Keratinocyte (primary cell): ENCODE measurements at regions not wholly inside any gene's neighbourhood (a gene's known extent, or its start where the extent isn't known, plus 50 kb on each side); places are given as distances from the start of the nearest gene placed in this dataset.

Source experiments
- DNase-seq: peaks from one replicate; pipeline ENCODE4 v3.0.0-alpha.2; 2011; ENCODE audit warnings: low read depth, missing footprints, low spot score
- FAIRE-seq: peaks from 2 replicates; lab custom pipeline; 2011; peaks lifted over from hg19 to GRCh38; lab: Jason Lieb, UNC
- H2AFZ ChIP-seq: 2 replicates; pipeline ENCODE4 v1.6.0; 2012; ENCODE audit warnings: low read length, control low read depth, inconsistent platforms; ENCODE audit not compliant: control insufficient read depth
- H3K27ac ChIP-seq: 2 replicates; pipeline ENCODE4 v1.5.1; 2011; ENCODE audit warnings: low read length; ENCODE audit not compliant: control insufficient read depth, insufficient read depth
- H3K27me3 ChIP-seq: 3 replicates; pipeline ENCODE4 v1.6.0; 2011; ENCODE audit warnings: low read length; ENCODE audit not compliant: control insufficient read depth, insufficient read depth; ENCODE audit errors: extremely low read depth
- H3K36me3 ChIP-seq, 2 experiments: 2 replicates in 1 of 2; 3 replicates in 1 of 2; pipeline ENCODE4 v1.5.1; 2011; ENCODE audit warnings: low read length in 2 of 2, mild to moderate bottlenecking in 1 of 2; ENCODE audit not compliant: control insufficient read depth in 2 of 2, insufficient read depth in 2 of 2; ENCODE audit errors: extremely low read depth in 1 of 2
- H3K4me1 ChIP-seq: 3 replicates; pipeline ENCODE4 v1.5.1; 2011; ENCODE audit warnings: low read length; ENCODE audit not compliant: control insufficient read depth, insufficient read depth; ENCODE audit errors: extremely low read depth
- H3K4me2 ChIP-seq: 3 replicates; pipeline ENCODE4 v1.6.0; 2011; ENCODE audit warnings: low read depth, low read length; ENCODE audit not compliant: control insufficient read depth, insufficient read depth; ENCODE audit errors: extremely low read depth
- H3K4me3 ChIP-seq, 3 experiments: fragments of 200-600 bp in 1 of 3; sonication (generic) in 1 of 3; 2 replicates in 2 of 3; 3 replicates in 1 of 3; pipeline ENCODE4 v1.5.1; 2011 to 2016; ENCODE audit warnings: low read length in 3 of 3, mild to moderate bottlenecking in 3 of 3, control low read depth in 2 of 3, inconsistent platforms in 1 of 3, low read depth in 1 of 3, mixed read lengths in 1 of 3, mixed run types in 1 of 3, moderate library complexity in 1 of 3; ENCODE audit not compliant: control insufficient read depth in 2 of 3, insufficient read depth in 2 of 3; ENCODE audit errors: extremely low read depth in 1 of 3
- H3K79me2 ChIP-seq: 2 replicates; pipeline ENCODE4 v1.6.0; 2012; ENCODE audit warnings: low read length; ENCODE audit not compliant: control insufficient read depth, insufficient read depth
- H3K9ac ChIP-seq: 3 replicates; pipeline ENCODE4 v1.6.0; 2011; ENCODE audit warnings: low read length; ENCODE audit not compliant: control insufficient read depth, insufficient read depth; ENCODE audit errors: extremely low read depth
- H3K9me1 ChIP-seq: 3 replicates; pipeline ENCODE4 v1.6.0; 2011; ENCODE audit warnings: low read length; ENCODE audit not compliant: control insufficient read depth, insufficient read depth; ENCODE audit errors: extremely low read depth
- H3K9me3 ChIP-seq: 2 replicates; pipeline ENCODE4 v1.5.1; 2012; ENCODE audit warnings: low read depth, low read length; ENCODE audit not compliant: control insufficient read depth
- H4K20me1 ChIP-seq: 3 replicates; pipeline ENCODE4 v1.6.0; 2011; ENCODE audit warnings: low read length; ENCODE audit not compliant: control insufficient read depth, insufficient read depth; ENCODE audit errors: extremely low read depth
- EZH2 ChIP-seq: IDR thresholded peaks from one replicate; pipeline ENCODE4 v1.6.1; 2012; ENCODE audit warnings: inconsistent platforms, mild to moderate bottlenecking, low read length, moderate library complexity
- dilution Hi-C: fragments of 300-500 bp; cut with MboI; formaldehyde crosslinking; loops from one replicate; pipeline ENCODE4 v1.7.0; 2020; ENCODE audit warnings: low sequenced_read_pairs; ENCODE audit not compliant: extremely low pct_ligation_motif_present
- TF ChIP-seq, protein P1 (sequence below), 3 experiments: IDR thresholded peaks in 1 of 3; conservative IDR thresholded peaks in 1 of 3; optimal IDR thresholded peaks in 1 of 3; 2 replicates in 2 of 3; 3 replicates in 1 of 3; pipeline versions ENCODE3 to v1.5.1; 2011; ENCODE audit warnings: low read length in 3 of 3, mild to moderate bottlenecking in 3 of 3, moderate library complexity in 2 of 3, control low read depth in 1 of 3, inconsistent platforms in 1 of 3; ENCODE audit not compliant: insufficient read depth in 2 of 3; ENCODE audit errors: extremely low read depth in 1 of 3

DNA sequence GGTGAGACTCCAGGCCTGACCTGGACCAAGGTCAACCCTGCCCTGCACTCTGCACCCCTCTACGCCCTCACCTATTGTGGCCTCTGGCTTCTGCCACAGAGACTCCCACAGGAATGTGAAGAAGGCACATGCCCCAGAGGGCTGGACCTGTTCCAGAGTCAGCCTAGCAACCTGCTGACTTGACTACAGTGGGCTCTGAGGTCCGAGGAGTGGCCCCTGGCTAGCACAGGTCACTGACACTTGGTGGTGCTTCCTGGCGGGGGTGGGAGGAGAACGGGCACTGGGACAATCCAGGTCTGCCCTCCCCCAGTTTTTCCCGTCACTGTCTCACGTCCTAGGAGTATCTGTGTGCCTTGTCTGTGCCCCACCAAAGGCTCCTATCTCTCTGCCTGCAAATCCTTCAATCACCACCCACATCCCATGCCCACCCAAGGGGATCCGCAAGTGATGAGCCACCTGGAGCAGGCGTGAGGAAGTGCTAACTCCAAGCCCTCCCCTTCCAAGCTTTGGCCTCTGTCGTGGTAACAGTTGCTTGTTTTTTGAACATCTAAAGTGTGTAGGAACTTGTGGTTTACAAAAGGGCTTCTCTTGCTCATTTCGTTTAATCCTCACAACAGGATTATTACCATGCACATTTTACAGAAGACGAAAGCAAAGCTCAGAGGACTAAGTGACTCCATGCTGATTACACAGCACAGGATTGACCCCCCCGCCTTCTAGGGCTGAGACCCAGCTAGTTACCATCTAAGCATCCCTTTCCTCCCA is 86.2 kb downstream of the MCFD2 start:
- peaks cover 3% of the 10 kb centered on the region for H3K4me1 ChIP-seq
- H3K27me3 ChIP-seq = no peaks in the 10 kb centered on the region
- H3K36me3 ChIP-seq = no peaks in the 10 kb centered on the region
- TF ChIP-seq, protein P1, sequence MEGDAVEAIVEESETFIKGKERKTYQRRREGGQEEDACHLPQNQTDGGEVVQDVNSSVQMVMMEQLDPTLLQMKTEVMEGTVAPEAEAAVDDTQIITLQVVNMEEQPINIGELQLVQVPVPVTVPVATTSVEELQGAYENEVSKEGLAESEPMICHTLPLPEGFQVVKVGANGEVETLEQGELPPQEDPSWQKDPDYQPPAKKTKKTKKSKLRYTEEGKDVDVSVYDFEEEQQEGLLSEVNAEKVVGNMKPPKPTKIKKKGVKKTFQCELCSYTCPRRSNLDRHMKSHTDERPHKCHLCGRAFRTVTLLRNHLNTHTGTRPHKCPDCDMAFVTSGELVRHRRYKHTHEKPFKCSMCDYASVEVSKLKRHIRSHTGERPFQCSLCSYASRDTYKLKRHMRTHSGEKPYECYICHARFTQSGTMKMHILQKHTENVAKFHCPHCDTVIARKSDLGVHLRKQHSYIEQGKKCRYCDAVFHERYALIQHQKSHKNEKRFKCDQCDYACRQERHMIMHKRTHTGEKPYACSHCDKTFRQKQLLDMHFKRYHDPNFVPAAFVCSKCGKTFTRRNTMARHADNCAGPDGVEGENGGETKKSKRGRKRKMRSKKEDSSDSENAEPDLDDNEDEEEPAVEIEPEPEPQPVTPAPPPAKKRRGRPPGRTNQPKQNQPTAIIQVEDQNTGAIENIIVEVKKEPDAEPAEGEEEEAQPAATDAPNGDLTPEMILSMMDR (optimal IDR thresholded peaks at IDR 0.05 in 1 of 3, IDR thresholded peaks at IDR 0.05 in 1 of 3, conservative IDR thresholded peaks at IDR 0.05 in 1 of 3; ENCODE audit: extremely low read depth in 1 of 3, insufficient read depth in 2 of 3, low read length in 3 of 3) = no peak
- TF ChIP-seq EZH2 = no peak
- H3K4me2 ChIP-seq = no peak overlapping the region
- DNase-seq (no peak), FAIRE-seq (no peak)
- no peaks in the 10 kb centered on the region for H4K20me1 ChIP-seq
- H3K9ac ChIP-seq = no peak overlapping the region
- no peaks in the 10 kb centered on the region for H3K79me2 ChIP-seq
- no peak overlapping the region for H3K27ac ChIP-seq
- H3K9me3 ChIP-seq = no peaks in the 10 kb centered on the region
- no peaks in the 10 kb centered on the region for H3K9me1 ChIP-seq
- dilution Hi-C loops = no loop called here
- H3K4me3 ChIP-seq = no peak overlapping the region
- no peak overlapping the region for H2AFZ ChIP-seq

- H3K9me3 ChIP-seq = no peaks in the 10 kb centered on the region
- no peak for FAIRE-seq
- TF ChIP-seq, protein P1 (optimal IDR thresholded peaks at IDR 0.05 in 1 of 3, IDR thresholded peaks at IDR 0.05 in 1 of 3, conservative IDR thresholded peaks at IDR 0.05 in 1 of 3; ENCODE audit: extremely low read depth in 1 of 3, insufficient read depth in 2 of 3, low read length in 3 of 3) = no peak
- TF ChIP-seq EZH2 = no peak
- H3K27me3 ChIP-seq = no peaks in the 10 kb centered on the region
- H3K36me3 ChIP-seq = no peaks in the 10 kb centered on the region
- H3K4me3 ChIP-seq = no peak overlapping the region
- peaks cover 3% of the 10 kb centered on the region for H3K4me1 ChIP-seq
- no peak overlapping the region for H3K27ac ChIP-seq
- no peak overlapping the region for H3K4me2 ChIP-seq
- H4K20me1 ChIP-seq = no peaks in the 10 kb centered on the region
- no peak overlapping the region for H3K9ac ChIP-seq
- no peak for DNase-seq
- dilution Hi-C loops = no loop called here
- no peaks in the 10 kb centered on the region for H3K9me1 ChIP-seq
- no peaks in the 10 kb centered on the region for H3K79me2 ChIP-seq
- H2AFZ ChIP-seq = no peak overlapping the region
Measured at GRCh38 chr2:46828491-46829230, 86.9 kb downstream of the MCFD2 start.
